Liver (tissue), 3 donors: ENCODE measurements at regions not wholly inside any gene's neighbourhood (a gene's known extent, or its start where the extent isn't known, plus 50 kb on each side); places are given as distances from the start of the nearest gene placed in this dataset.

ENCODE experiments used
- EGR1 ChIP-seq, 2 donors: IDR thresholded peaks; 2 replicates each; pipeline ENCODE4 v1.6.1; 2016 to 2018; ENCODE audit warnings: antibody characterized with exemption in 2 of 2, low read depth in 2 of 2
- FOXA1 ChIP-seq: IDR thresholded peaks from 2 replicates; pipeline ENCODE4 v1.6.1; 2016; ENCODE audit warnings: antibody characterized with exemption
- HNF4G ChIP-seq: IDR thresholded peaks from 2 replicates; pipeline ENCODE4 v1.6.1; 2016; ENCODE audit warnings: antibody characterized with exemption
- JUND ChIP-seq, 2 donors: IDR thresholded peaks; 2 replicates each; pipeline ENCODE4 v1.6.1; 2016; ENCODE audit warnings: antibody characterized with exemption in 2 of 2
- NR2F2 ChIP-seq: IDR thresholded peaks from 2 replicates; pipeline ENCODE4 v1.6.1; 2016; ENCODE audit warnings: antibody characterized with exemption
- RAD21 ChIP-seq, 2 donors: IDR thresholded peaks; 2 replicates each; pipeline ENCODE4 v1.6.1; 2016; ENCODE audit warnings: antibody characterized with exemption in 2 of 2, mild to moderate bottlenecking in 2 of 2
- SP1 ChIP-seq: IDR thresholded peaks from 2 replicates; pipeline ENCODE4 v1.6.1; 2018; ENCODE audit warnings: antibody characterized with exemption, mild to moderate bottlenecking
- TAF1 ChIP-seq: conservative IDR thresholded peaks from 2 replicates; pipeline ENCODE4 v1.6.1; 2016; ENCODE audit warnings: antibody characterized with exemption, mild to moderate bottlenecking
- TF ChIP-seq, protein P1 (sequence below): fragments of 150-350 bp; IDR thresholded peaks from 2 replicates; pipeline ENCODE4 v1.5.1; 2017; ENCODE audit warnings: improper control_type of control experiment, low read depth, low read length; ENCODE audit not compliant: missing input control
- TF ChIP-seq, protein P2 (sequence below): IDR thresholded peaks from 2 replicates; pipeline ENCODE4 v1.6.1; 2016; ENCODE audit warnings: antibody characterized with exemption, mild to moderate bottlenecking
- TF ChIP-seq, protein P3 (sequence below): IDR thresholded peaks from 2 replicates; pipeline ENCODE4 v1.6.1; 2016; ENCODE audit warnings: antibody characterized with exemption
- TF ChIP-seq, protein P4 (sequence below): IDR thresholded peaks from 2 replicates; pipeline ENCODE4 v1.6.1; 2016; ENCODE audit warnings: antibody characterized with exemption
- donor health status: healthy.
- donor health status: healthy.

DNA sequence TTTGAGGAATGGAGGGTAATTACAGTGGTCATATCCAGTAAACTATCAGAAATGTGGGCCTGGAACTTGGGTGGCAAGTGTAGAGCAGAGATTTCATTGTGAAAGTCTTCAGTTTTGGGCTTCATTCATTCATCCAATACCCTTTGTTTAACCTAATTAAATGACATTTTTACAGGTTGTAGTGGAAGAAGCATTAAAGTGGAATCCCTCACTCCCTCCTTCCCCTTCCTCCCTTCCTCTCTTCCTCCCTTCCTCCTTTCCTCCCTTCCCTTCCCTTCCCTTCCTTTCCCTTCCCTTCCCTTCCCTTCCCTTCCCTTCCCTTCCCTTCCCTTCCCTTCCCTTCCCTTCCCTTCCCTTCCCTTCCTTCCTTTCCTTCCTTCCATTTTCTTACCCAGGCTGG is 219.3 kb downstream of the PDCD6IP start:
- TF ChIP-seq EGR1 (IDR thresholded peaks at IDR 0.05; ENCODE audit: low read depth in 2 of 2) (no peak), RAD21 (IDR thresholded peaks at IDR 0.05) (no peak), SP1 (no peak), FOXA1 (no peak), TAF1 (no peak), NR2F2 (no peak), JUND (IDR thresholded peaks at IDR 0.05) (no peak), HNF4G (no peak)
- TF ChIP-seq, protein P1, sequence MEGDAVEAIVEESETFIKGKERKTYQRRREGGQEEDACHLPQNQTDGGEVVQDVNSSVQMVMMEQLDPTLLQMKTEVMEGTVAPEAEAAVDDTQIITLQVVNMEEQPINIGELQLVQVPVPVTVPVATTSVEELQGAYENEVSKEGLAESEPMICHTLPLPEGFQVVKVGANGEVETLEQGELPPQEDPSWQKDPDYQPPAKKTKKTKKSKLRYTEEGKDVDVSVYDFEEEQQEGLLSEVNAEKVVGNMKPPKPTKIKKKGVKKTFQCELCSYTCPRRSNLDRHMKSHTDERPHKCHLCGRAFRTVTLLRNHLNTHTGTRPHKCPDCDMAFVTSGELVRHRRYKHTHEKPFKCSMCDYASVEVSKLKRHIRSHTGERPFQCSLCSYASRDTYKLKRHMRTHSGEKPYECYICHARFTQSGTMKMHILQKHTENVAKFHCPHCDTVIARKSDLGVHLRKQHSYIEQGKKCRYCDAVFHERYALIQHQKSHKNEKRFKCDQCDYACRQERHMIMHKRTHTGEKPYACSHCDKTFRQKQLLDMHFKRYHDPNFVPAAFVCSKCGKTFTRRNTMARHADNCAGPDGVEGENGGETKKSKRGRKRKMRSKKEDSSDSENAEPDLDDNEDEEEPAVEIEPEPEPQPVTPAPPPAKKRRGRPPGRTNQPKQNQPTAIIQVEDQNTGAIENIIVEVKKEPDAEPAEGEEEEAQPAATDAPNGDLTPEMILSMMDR = no peak
- TF ChIP-seq, protein P2, sequence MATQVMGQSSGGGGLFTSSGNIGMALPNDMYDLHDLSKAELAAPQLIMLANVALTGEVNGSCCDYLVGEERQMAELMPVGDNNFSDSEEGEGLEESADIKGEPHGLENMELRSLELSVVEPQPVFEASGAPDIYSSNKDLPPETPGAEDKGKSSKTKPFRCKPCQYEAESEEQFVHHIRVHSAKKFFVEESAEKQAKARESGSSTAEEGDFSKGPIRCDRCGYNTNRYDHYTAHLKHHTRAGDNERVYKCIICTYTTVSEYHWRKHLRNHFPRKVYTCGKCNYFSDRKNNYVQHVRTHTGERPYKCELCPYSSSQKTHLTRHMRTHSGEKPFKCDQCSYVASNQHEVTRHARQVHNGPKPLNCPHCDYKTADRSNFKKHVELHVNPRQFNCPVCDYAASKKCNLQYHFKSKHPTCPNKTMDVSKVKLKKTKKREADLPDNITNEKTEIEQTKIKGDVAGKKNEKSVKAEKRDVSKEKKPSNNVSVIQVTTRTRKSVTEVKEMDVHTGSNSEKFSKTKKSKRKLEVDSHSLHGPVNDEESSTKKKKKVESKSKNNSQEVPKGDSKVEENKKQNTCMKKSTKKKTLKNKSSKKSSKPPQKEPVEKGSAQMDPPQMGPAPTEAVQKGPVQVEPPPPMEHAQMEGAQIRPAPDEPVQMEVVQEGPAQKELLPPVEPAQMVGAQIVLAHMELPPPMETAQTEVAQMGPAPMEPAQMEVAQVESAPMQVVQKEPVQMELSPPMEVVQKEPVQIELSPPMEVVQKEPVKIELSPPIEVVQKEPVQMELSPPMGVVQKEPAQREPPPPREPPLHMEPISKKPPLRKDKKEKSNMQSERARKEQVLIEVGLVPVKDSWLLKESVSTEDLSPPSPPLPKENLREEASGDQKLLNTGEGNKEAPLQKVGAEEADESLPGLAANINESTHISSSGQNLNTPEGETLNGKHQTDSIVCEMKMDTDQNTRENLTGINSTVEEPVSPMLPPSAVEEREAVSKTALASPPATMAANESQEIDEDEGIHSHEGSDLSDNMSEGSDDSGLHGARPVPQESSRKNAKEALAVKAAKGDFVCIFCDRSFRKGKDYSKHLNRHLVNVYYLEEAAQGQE = no peak
- TF ChIP-seq, protein P3, sequence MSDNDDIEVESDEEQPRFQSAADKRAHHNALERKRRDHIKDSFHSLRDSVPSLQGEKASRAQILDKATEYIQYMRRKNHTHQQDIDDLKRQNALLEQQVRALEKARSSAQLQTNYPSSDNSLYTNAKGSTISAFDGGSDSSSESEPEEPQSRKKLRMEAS = no peak
- TF ChIP-seq, protein P4, sequence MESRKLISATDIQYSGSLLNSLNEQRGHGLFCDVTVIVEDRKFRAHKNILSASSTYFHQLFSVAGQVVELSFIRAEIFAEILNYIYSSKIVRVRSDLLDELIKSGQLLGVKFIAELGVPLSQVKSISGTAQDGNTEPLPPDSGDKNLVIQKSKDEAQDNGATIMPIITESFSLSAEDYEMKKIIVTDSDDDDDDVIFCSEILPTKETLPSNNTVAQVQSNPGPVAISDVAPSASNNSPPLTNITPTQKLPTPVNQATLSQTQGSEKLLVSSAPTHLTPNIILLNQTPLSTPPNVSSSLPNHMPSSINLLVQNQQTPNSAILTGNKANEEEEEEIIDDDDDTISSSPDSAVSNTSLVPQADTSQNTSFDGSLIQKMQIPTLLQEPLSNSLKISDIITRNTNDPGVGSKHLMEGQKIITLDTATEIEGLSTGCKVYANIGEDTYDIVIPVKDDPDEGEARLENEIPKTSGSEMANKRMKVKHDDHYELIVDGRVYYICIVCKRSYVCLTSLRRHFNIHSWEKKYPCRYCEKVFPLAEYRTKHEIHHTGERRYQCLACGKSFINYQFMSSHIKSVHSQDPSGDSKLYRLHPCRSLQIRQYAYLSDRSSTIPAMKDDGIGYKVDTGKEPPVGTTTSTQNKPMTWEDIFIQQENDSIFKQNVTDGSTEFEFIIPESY = no peak
